Muscle of leg (tissue), 3 donors: ENCODE measurements at regions not wholly inside any gene's neighbourhood (a gene's known extent, or its start where the extent isn't known, plus 50 kb on each side); places are given as distances from the start of the nearest gene placed in this dataset.

Experiments used
- DNase-seq: peaks from one replicate; pipeline ENCODE4 v3.0.0; 2013
- H3K27ac ChIP-seq: one replicate; pipeline ENCODE4 v1.5.1; 2013; ENCODE audit warnings: mild to moderate bottlenecking, low read length, control low read depth
- H3K27me3 ChIP-seq: one replicate; pipeline ENCODE4 v1.6.1; 2013; ENCODE audit warnings: low read length; ENCODE audit not compliant: control insufficient read depth, insufficient read depth
- H3K36me3 ChIP-seq: one replicate; pipeline ENCODE4 v1.6.1; 2013; ENCODE audit warnings: low read length; ENCODE audit not compliant: control insufficient read depth, insufficient read depth
- H3K4me1 ChIP-seq: one replicate; pipeline ENCODE4 v1.6.1; 2013; ENCODE audit warnings: low read length; ENCODE audit not compliant: control insufficient read depth, insufficient read depth
- H3K4me3 ChIP-seq: one replicate; pipeline ENCODE4 v1.5.1; 2013; ENCODE audit warnings: low read length, control low read depth
- H3K9me3 ChIP-seq: replicated peaks from 2 replicates; pipeline ENCODE4 v1.6.1; 2013; ENCODE audit warnings: low read depth, low read length; ENCODE audit not compliant: control insufficient read depth
- WGBS: methylation state at CpG from one replicate; pipeline ENCODE4 v1.1.5; 2013; ENCODE audit warnings: missing lambda C conversion rate; ENCODE audit not compliant: insufficient coverage; 5-methylcytosine and 5-hydroxymethylcytosine counted together

DNA sequence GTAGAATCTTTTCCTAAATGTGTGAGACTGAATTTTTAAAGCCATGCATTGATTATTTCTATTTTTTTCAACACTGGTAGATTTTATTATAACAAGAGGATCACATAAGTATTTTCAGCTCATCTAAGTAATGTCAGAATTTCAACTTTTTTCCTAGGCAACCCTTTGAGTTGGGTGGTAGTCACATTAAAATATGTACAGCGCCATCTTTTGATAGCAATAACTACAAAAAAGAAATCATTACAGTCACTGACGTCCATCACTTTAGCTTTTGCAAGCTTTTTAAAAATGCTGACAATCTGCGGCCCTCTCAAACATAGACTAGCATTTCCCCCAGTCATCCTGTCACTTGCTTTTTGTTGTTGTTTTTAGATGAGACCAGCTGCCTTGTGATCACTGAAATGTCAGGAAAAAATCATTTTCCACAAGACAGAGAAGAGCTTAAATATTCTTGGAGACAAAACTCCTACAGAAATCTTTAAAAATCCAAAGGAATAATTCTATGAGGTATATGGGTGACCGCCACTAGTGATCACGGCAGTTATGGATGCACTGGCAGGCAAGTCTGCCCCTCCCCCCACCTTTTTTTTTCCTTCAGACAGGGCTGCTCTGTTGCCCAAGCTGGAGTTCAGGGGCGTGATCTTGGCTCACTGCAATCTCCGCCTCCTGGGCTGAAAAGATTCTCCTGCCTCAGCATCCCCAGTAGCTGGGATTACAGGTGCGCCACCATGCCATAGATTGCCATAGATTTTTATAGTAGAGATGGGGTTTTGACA is 384.0 kb upstream of the KCNMB2 start:
- DNase-seq = peak; percentile 42
- no peak overlapping the region for H3K27ac ChIP-seq
- 83% methylated on average over 1 of the region's 8 CpGs for WGBS

GRCh38 chr3:178152988-178153387 is 383.2 kb upstream of the KCNMB2 start:
- Histone ChIP-seq H3K27ac (no peak overlapping the region), H3K36me3 (no peaks in the 10 kb centered on the region), H3K9me3 (no peaks in the 10 kb centered on the region), H3K4me1 (no peaks in the 10 kb centered on the region), H3K4me3 (no peak overlapping the region), H3K27me3 (no peaks in the 10 kb centered on the region)
- DNase-seq = no peak

More for the DNA sequence above, 384.0 kb upstream of the KCNMB2 start:
- H3K27me3 ChIP-seq = no peaks in the 10 kb centered on the region
- H3K9me3 ChIP-seq = no peaks in the 10 kb centered on the region
- H3K4me1 ChIP-seq = no peaks in the 10 kb centered on the region
- no peak overlapping the region for H3K4me3 ChIP-seq
- H3K36me3 ChIP-seq = no peaks in the 10 kb centered on the region

DNA sequence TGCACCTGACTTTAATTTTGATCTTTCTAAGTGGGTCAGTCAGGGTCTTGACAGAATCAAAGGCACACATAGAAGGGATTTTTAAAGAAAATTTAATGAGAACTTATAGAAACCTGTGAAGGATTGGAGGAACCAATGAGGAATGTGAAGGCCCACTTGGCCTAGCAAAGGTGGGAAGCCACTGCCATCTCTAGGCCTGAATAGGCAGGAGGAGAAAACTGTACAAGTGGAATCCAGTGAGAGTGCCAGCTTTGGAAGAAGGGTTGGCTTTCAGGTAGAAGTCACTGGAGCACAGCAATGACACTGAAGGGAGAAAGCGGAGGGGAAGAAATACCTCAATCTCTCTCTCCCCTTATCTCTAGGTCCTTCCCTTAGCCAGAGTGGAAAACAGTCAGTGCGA is 380.7 kb upstream of the KCNMB2 start:
- H3K36me3 ChIP-seq = no peaks in the 10 kb centered on the region
- no peak overlapping the region for H3K27ac ChIP-seq
- no peak for DNase-seq
- H3K9me3 ChIP-seq = no peaks in the 10 kb centered on the region
- H3K27me3 ChIP-seq = no peaks in the 10 kb centered on the region
- no peak overlapping the region for H3K4me3 ChIP-seq
- H3K4me1 ChIP-seq = no peaks in the 10 kb centered on the region
- no CpG with 5 or more reads among the region's 2 CpGs for WGBS

DNA sequence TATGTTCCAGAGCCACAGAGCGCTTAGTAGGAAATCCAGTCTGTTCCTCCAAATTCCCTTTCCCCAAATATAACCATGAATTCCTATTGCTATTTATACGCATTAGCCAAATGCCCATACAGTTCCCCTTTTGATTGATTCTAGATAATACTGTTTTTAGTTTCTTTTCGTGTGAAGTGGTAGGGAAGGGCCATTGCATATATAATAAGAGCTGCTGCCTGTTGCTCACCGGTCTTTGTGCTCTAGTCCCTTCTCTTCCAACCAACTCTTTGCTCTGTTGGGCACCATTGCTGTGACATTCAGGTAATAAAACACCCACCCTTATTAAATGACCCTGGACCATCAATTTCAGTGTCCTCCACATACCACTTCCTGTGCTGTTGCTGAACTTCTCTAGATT is 379.9 kb upstream of the KCNMB2 start:
- no peaks in the 10 kb centered on the region for H3K9me3 ChIP-seq
- no peak overlapping the region for H3K27ac ChIP-seq
- no peak for DNase-seq
- no peak overlapping the region for H3K4me3 ChIP-seq
- H3K36me3 ChIP-seq = no peaks in the 10 kb centered on the region
- no peaks in the 10 kb centered on the region for H3K27me3 ChIP-seq
- no peaks in the 10 kb centered on the region for H3K4me1 ChIP-seq
- 78% methylated on average over 1 of the region's 4 CpGs for WGBS

- no peaks in the 10 kb centered on the region for H3K36me3 ChIP-seq
- no peaks in the 10 kb centered on the region for H3K9me3 ChIP-seq
- no peak for DNase-seq
- no peaks in the 10 kb centered on the region for H3K4me1 ChIP-seq
- no peaks in the 10 kb centered on the region for H3K27me3 ChIP-seq
- WGBS = no CpG with 5 or more reads among the region's 2 CpGs
- no peak overlapping the region for H3K27ac ChIP-seq
- no peak overlapping the region for H3K4me3 ChIP-seq
These were observed 376.5 kb upstream of the KCNMB2 start for GRCh38 chr3:178159691-178160220.

- no CpG with 5 or more reads among the region's 2 CpGs for WGBS
- no peaks in the 10 kb centered on the region for H3K4me1 ChIP-seq
- H3K36me3 ChIP-seq = no peaks in the 10 kb centered on the region
- no peaks in the 10 kb centered on the region for H3K27me3 ChIP-seq
- H3K4me3 ChIP-seq = no peak overlapping the region
- H3K27ac ChIP-seq = no peak overlapping the region
- H3K9me3 ChIP-seq = no peaks in the 10 kb centered on the region
- DNase-seq = no peak
These were observed 366.8 kb upstream of the KCNMB2 start for GRCh38 chr3:178169421-178169820.

- peak; percentile 82 for DNase-seq
- Histone ChIP-seq H3K4me3 (no peak overlapping the region), H3K36me3 (no peaks in the 10 kb centered on the region), H3K27ac (peak overlapping the region; percentile 66), H3K27me3 (no peaks in the 10 kb centered on the region), H3K9me3 (no peaks in the 10 kb centered on the region), H3K4me1 (no peaks in the 10 kb centered on the region)
- no CpG with 5 or more reads among the region's 4 CpGs for WGBS
These were observed 365.3 kb upstream of the KCNMB2 start for GRCh38 chr3:178170698-178171535.

- DNase-seq = no peak
- no peak overlapping the region for H3K27ac ChIP-seq
- H3K36me3 ChIP-seq = no peaks in the 10 kb centered on the region
- H3K4me3 ChIP-seq = no peak overlapping the region
- no peaks in the 10 kb centered on the region for H3K9me3 ChIP-seq
- no peaks in the 10 kb centered on the region for H3K4me1 ChIP-seq
- H3K27me3 ChIP-seq = no peaks in the 10 kb centered on the region
- WGBS = 92% methylated on average over 2 of the region's 2 CpGs
These were observed 364.1 kb upstream of the KCNMB2 start for GRCh38 chr3:178172121-178172520.

GRCh38 chr3:178174201-178174915 is 361.9 kb upstream of the KCNMB2 start:
- no peak for DNase-seq
- H3K27ac ChIP-seq = no peak overlapping the region
- H3K36me3 ChIP-seq = no peaks in the 10 kb centered on the region
- WGBS = no CpG with 5 or more reads among the region's 2 CpGs
- no peaks in the 10 kb centered on the region for H3K27me3 ChIP-seq
- no peaks in the 10 kb centered on the region for H3K4me1 ChIP-seq
- no peaks in the 10 kb centered on the region for H3K9me3 ChIP-seq
- no peak overlapping the region for H3K4me3 ChIP-seq

- H3K27me3 ChIP-seq = no peaks in the 10 kb centered on the region
- no peak for DNase-seq
- no CpG with 5 or more reads among the region's 1 CpG for WGBS
- H3K4me3 ChIP-seq = no peak overlapping the region
- H3K27ac ChIP-seq = no peak overlapping the region
- peaks cover 6% of the 10 kb centered on the region for H3K4me1 ChIP-seq
- no peaks in the 10 kb centered on the region for H3K9me3 ChIP-seq
- no peaks in the 10 kb centered on the region for H3K36me3 ChIP-seq
These were observed 355.1 kb upstream of the KCNMB2 start for GRCh38 chr3:178181088-178181487.
